ENCODE measurements at regions not wholly inside any gene's neighbourhood (a gene's known extent, or its start where the extent isn't known, plus 50 kb on each side); places are given as distances from the start of the nearest gene placed in this dataset.

DNA sequence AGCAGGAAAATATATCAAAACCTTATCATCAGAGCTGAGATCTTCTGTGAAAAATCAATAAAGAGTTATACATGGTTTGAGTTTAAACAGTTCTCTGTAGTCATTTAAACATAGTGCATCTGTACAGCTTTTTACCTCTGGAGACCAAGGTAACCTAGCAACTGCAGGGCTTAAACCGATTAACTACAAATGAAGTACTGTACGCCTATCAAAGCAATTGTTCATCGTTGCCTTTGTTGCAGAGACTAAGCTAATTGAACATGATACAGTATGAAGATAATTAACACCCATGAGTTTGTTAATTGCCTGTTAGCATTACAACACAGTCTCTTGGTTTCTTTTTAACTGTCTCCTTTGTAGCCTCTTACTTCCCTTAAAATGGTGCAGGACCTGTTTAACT, 147.9 kb downstream of the LNPK start:
- TF ChIP-seq, protein P1, sequence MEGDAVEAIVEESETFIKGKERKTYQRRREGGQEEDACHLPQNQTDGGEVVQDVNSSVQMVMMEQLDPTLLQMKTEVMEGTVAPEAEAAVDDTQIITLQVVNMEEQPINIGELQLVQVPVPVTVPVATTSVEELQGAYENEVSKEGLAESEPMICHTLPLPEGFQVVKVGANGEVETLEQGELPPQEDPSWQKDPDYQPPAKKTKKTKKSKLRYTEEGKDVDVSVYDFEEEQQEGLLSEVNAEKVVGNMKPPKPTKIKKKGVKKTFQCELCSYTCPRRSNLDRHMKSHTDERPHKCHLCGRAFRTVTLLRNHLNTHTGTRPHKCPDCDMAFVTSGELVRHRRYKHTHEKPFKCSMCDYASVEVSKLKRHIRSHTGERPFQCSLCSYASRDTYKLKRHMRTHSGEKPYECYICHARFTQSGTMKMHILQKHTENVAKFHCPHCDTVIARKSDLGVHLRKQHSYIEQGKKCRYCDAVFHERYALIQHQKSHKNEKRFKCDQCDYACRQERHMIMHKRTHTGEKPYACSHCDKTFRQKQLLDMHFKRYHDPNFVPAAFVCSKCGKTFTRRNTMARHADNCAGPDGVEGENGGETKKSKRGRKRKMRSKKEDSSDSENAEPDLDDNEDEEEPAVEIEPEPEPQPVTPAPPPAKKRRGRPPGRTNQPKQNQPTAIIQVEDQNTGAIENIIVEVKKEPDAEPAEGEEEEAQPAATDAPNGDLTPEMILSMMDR (IDR thresholded peaks at IDR 0.05; ENCODE audit: insufficient read depth, low read length), result no peak
- TF ChIP-seq SPI1 (IDR thresholded peaks at IDR 0.05; ENCODE audit: borderline replicate concordance, low read depth), result no peak
- DNase-seq (ENCODE audit: low read depth in 1 of 2, low spot score in 1 of 2), result no peak

DNA sequence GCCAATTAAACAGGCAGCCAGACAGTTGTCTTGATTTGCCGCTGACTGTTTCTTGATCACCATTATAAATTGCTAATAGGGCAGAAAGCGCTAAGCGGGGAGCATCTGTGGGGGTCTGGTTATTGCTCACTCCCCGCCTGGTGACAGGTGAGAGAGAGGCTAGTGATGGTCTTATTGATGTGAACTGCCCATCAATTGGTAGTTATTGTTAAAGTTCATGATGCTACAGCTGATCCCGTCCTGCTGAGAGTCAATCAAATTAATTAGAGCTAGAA, 148.5 kb downstream of the LNPK start:
- DNase-seq (ENCODE audit: low read depth in 1 of 2, low spot score in 1 of 2), result no peak
- Histone ChIP-seq H3K4me3 (replicated peaks; ENCODE audit: insufficient read depth, low read length) (no peak overlapping the region), H3K27me3 (ENCODE audit: insufficient read depth, poor library complexity, severe bottlenecking) (no peaks in the 10 kb centered on the region), H3K27ac (replicated peaks) (no peak overlapping the region)
- no peak for TF ChIP-seq GABPA (IDR thresholded peaks at IDR 0.05; ENCODE audit: low read depth)
- no peak for TF ChIP-seq POLR2AphosphoS5 (IDR thresholded peaks at IDR 0.05; ENCODE audit: low read depth)
- TF ChIP-seq SPI1 (IDR thresholded peaks at IDR 0.05; ENCODE audit: borderline replicate concordance, low read depth), result no peak
- TF ChIP-seq, protein P2, sequence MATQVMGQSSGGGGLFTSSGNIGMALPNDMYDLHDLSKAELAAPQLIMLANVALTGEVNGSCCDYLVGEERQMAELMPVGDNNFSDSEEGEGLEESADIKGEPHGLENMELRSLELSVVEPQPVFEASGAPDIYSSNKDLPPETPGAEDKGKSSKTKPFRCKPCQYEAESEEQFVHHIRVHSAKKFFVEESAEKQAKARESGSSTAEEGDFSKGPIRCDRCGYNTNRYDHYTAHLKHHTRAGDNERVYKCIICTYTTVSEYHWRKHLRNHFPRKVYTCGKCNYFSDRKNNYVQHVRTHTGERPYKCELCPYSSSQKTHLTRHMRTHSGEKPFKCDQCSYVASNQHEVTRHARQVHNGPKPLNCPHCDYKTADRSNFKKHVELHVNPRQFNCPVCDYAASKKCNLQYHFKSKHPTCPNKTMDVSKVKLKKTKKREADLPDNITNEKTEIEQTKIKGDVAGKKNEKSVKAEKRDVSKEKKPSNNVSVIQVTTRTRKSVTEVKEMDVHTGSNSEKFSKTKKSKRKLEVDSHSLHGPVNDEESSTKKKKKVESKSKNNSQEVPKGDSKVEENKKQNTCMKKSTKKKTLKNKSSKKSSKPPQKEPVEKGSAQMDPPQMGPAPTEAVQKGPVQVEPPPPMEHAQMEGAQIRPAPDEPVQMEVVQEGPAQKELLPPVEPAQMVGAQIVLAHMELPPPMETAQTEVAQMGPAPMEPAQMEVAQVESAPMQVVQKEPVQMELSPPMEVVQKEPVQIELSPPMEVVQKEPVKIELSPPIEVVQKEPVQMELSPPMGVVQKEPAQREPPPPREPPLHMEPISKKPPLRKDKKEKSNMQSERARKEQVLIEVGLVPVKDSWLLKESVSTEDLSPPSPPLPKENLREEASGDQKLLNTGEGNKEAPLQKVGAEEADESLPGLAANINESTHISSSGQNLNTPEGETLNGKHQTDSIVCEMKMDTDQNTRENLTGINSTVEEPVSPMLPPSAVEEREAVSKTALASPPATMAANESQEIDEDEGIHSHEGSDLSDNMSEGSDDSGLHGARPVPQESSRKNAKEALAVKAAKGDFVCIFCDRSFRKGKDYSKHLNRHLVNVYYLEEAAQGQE (IDR thresholded peaks at IDR 0.05; ENCODE audit: insufficient replicate concordance, low read depth), result no peak
- TF ChIP-seq, protein P1 (IDR thresholded peaks at IDR 0.05; ENCODE audit: insufficient read depth, low read length), result no peak

More for the DNA sequence above, 147.9 kb downstream of the LNPK start:
- Histone ChIP-seq H3K4me3 (replicated peaks; ENCODE audit: insufficient read depth, low read length) (no peak overlapping the region), H3K27ac (replicated peaks) (no peak overlapping the region), H3K27me3 (ENCODE audit: insufficient read depth, poor library complexity, severe bottlenecking) (no peaks in the 10 kb centered on the region)

DNA sequence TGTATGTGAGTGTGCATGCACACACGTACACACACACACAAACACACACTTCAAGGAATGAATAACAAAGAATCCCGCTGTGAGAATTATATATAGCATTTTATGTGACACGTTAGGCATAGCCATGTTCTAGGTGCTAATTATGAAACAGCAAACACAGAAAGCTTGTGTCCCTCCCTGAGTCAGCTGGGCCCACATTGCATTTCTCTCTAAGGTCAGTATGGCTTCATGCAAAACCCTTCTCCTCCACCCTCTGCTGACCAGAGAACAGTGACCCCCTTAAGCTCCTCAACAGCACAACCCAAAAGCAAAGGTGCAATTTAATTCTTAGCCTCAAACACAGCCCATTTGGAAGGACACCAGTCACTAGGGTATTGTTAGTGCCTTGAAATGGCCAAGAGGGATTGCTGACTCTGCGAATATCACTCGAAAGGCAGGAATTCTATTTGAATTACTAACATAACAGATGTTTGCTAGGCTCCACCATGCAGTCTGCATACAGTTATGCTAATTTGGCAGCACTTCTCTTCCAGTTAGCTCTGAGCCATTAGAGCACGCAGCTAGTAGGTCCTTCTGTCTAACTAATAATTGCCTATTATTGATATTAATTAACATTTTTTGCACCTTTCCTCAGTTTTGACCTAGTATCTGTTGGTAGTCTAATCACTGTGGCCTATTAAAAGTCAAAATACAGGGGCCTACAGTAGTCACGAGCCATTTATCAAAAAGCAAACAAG, 149.0 kb downstream of the LNPK start:
- H3K27me3 ChIP-seq (ENCODE audit: insufficient read depth, poor library complexity, severe bottlenecking), result no peaks in the 10 kb centered on the region
- TF ChIP-seq, protein P2 (IDR thresholded peaks at IDR 0.05; ENCODE audit: insufficient replicate concordance, low read depth), result no peak
- TF ChIP-seq POLR2AphosphoS5 (IDR thresholded peaks at IDR 0.05; ENCODE audit: low read depth) (no peak), SPI1 (IDR thresholded peaks at IDR 0.05; ENCODE audit: borderline replicate concordance, low read depth) (no peak), GABPA (IDR thresholded peaks at IDR 0.05; ENCODE audit: low read depth) (no peak)
- TF ChIP-seq, protein P1 (IDR thresholded peaks at IDR 0.05; ENCODE audit: insufficient read depth, low read length), result no peak
- H3K4me3 ChIP-seq (replicated peaks; ENCODE audit: insufficient read depth, low read length), result no peak overlapping the region
- H3K27ac ChIP-seq (replicated peaks), result no peak overlapping the region
- no peak for DNase-seq (ENCODE audit: low read depth in 1 of 2, low spot score in 1 of 2)

DNA sequence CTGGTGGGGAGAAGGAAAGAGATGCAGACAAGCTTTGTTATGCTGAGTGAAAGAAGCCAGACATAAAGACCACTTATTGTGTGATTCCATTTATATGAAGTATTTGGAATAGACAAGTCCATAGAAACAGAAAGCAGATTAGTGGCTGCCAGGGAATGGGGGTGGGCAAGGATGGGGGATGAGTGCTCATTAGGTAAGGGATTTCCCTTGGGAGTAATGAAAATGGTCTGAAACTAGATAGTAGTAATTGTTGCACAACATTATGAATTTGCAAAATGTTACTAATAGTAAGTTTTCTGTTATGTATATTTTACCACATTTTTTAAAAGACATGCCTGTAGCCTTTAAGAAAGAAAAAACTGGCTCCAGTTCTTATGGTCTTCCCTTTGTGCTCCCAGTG, 154.9 kb downstream of the LNPK start:
- Histone ChIP-seq H3K27me3 (ENCODE audit: insufficient read depth, poor library complexity, severe bottlenecking) (no peaks in the 10 kb centered on the region), H3K4me3 (replicated peaks; ENCODE audit: insufficient read depth, low read length) (no peak overlapping the region), H3K27ac (replicated peaks) (no peak overlapping the region)
- TF ChIP-seq SPI1 (IDR thresholded peaks at IDR 0.05; ENCODE audit: borderline replicate concordance, low read depth), result no peak
- TF ChIP-seq, protein P2 (IDR thresholded peaks at IDR 0.05; ENCODE audit: insufficient replicate concordance, low read depth), result no peak
- TF ChIP-seq, protein P1 (IDR thresholded peaks at IDR 0.05; ENCODE audit: insufficient read depth, low read length), result no peak
- TF ChIP-seq GABPA (IDR thresholded peaks at IDR 0.05; ENCODE audit: low read depth), result no peak
- no peak for TF ChIP-seq POLR2AphosphoS5 (IDR thresholded peaks at IDR 0.05; ENCODE audit: low read depth)
- no peak for DNase-seq (ENCODE audit: low read depth in 1 of 2, low spot score in 1 of 2)

All from HL-60 (cell line).